Omental fat pad (tissue), 3 donors: ENCODE measurements at regions not wholly inside any gene's neighbourhood (a gene's known extent, or its start where the extent isn't known, plus 50 kb on each side); places are given as distances from the start of the nearest gene placed in this dataset.

Experiments
- ATAC-seq: fragments of 150-250 bp; one replicate; pipeline ENCODE4 v1.9.1; 2016; ENCODE audit warnings: mild to moderate bottlenecking, moderate library complexity; ENCODE audit not compliant: low FRiP score
- DNase-seq: peaks from one replicate; pipeline ENCODE4 v3.0.0-alpha.2; 2019; ENCODE audit warnings: low spot score
- TF ChIP-seq, protein P1 (sequence below), 3 donors: fragments of 450-650 bp; IDR thresholded peaks; one replicate each; pipeline ENCODE4 v1.5.1; 2016 to 2017; ENCODE audit warnings: antibody characterized with exemption in 3 of 3, mild to moderate bottlenecking in 3 of 3, moderate library complexity in 2 of 3

GRCh38 chr11:56883371-56883987 lies 105.2 kb upstream of the OR5AK2 start:
- no peak for ATAC-seq
- DNase-seq = no peak
- TF ChIP-seq, protein P1, sequence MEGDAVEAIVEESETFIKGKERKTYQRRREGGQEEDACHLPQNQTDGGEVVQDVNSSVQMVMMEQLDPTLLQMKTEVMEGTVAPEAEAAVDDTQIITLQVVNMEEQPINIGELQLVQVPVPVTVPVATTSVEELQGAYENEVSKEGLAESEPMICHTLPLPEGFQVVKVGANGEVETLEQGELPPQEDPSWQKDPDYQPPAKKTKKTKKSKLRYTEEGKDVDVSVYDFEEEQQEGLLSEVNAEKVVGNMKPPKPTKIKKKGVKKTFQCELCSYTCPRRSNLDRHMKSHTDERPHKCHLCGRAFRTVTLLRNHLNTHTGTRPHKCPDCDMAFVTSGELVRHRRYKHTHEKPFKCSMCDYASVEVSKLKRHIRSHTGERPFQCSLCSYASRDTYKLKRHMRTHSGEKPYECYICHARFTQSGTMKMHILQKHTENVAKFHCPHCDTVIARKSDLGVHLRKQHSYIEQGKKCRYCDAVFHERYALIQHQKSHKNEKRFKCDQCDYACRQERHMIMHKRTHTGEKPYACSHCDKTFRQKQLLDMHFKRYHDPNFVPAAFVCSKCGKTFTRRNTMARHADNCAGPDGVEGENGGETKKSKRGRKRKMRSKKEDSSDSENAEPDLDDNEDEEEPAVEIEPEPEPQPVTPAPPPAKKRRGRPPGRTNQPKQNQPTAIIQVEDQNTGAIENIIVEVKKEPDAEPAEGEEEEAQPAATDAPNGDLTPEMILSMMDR (IDR thresholded peaks at IDR 0.05) = no peak

DNA sequence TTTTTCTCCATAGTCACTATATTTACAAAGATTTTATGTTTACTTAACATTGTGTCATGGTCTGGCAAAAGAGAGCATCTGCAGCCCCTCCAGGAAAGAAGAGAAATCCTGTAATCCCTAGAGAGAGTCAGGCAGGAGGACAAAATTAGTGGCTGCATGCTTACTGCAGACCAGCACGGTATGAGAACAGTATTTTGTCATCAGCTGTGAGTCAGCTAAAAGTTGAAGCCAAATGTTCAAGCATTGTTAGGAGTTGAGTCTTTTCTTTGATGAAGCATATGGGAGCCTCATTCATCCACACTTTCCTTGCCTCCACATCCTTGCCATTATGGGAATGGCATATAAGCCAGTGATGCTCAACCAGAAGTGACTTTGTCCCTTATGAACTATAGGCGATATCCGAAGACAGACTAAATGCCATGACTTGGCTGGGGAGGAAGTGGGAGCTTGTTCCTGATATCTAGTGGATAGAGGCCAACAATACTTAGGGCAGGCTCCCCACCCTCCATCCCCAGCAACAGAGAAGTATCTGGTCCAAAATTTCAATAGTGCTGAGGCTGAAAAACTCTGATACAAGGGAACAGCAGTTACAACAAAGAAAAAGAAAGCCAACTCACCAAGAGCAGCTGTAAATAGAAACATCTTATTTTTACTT lies 112.0 kb upstream of the OR5AK2 start:
- ATAC-seq = peak; percentile 80
- TF ChIP-seq, protein P1 (IDR thresholded peaks at IDR 0.05) = no peak

DNA sequence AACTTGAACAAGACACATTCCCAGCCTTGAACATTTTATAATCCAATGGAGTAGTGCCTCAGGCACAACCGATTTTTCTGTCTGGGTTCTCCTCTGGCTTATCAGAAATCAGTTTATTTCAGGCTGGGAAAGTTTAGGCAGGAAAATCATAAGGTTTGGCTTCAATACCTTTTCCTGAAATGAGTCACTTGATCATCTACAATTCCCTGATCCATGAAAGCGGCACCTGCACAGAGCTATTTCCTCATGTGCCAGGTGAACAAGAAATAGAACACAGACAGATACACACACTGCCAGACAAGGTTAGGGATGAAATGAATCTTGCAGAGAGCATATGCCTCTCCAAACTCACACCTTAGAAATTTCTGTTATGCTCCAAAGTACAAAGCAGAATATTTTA lies 106.7 kb upstream of the OR9G4 start:
- ATAC-seq (no peak), DNase-seq (no peak)

More for the DNA sequence above, 112.0 kb upstream of the OR5AK2 start:
- DNase-seq = no peak

GRCh38 chr11:56852131-56852530 lies 103.6 kb upstream of the OR9G4 start:
- no peak for ATAC-seq

More for the DNA sequence above, 106.7 kb upstream of the OR9G4 start:
- TF ChIP-seq, protein P1 (IDR thresholded peaks at IDR 0.05) = no peak

DNA sequence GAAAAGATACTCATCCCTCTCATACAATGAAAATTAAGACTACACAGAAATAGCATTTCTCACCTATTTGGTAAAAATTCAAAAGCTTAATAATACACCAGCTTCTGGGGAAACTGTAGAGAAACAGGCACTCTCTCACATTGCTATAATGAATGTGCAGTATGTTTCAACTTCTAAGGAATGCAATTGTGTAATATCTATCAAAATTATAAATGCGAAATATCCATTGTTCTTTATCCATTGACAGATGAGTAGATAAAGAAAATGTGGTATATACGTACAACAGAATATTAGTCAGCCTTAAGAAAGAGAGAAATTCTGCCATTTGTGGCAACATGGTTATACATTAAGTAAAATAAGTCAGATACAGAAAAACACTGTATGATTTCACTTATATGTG lies 101.4 kb upstream of the OR9G4 start:
- TF ChIP-seq, protein P1 (IDR thresholded peaks at IDR 0.05) = no peak
- ATAC-seq (no peak), DNase-seq (no peak)

More at GRCh38 chr11:56852131-56852530, 103.6 kb upstream of the OR9G4 start:
- TF ChIP-seq, protein P1 (IDR thresholded peaks at IDR 0.05) = no peak
- DNase-seq = no peak

- peak; percentile 50 for ATAC-seq
Measured at GRCh38 chr11:56849250-56849649, 100.8 kb upstream of the OR9G4 start.

More at GRCh38 chr11:56849250-56849649, 100.8 kb upstream of the OR9G4 start:
- TF ChIP-seq, protein P1 (IDR thresholded peaks at IDR 0.05) = no peak
- DNase-seq = no peak
